HG03175 (cell line): ENCODE measurements at regions not wholly inside any gene's neighbourhood (a gene's known extent, or its start where the extent isn't known, plus 50 kb on each side); places are given as distances from the start of the nearest gene placed in this dataset.
"Not testable (repeated sequence)": the region's sequence is repeated elsewhere in the genome, so short reads cannot be mapped to it uniquely, and the experiment has no call there.

Experiments used
- ATAC-seq: cut with Tn5 transposase; IDR thresholded peaks from one replicate; pipeline ENCODE4 v1.9.1; 2021; ENCODE audit warnings: mild to moderate bottlenecking, moderate library complexity; ENCODE audit not compliant: unreplicated experiment

DNA sequence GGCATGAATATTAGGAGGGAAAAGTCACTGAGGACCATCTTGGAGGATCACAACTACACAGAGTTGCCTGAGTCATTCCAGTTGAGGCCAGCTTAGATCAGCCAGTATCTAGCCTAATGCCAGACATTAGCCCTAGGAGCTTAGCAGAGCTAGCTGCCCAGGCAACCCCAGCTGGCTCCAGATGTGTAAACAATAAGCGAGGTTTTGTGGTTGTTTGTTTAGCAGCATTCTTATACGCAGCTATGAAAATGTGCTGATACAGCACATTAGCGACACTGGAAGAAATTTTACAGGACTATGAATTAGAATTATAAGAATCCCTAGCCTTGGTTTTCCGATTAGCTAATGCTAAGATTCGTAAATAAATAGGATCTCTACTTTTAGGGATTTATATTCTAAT is 59.3 kb downstream of the BTBD3 start:
- no peak for ATAC-seq

- no peak for ATAC-seq
These were observed 60.8 kb downstream of the BTBD3 start for GRCh38 chr20:11978496-11978895.

DNA sequence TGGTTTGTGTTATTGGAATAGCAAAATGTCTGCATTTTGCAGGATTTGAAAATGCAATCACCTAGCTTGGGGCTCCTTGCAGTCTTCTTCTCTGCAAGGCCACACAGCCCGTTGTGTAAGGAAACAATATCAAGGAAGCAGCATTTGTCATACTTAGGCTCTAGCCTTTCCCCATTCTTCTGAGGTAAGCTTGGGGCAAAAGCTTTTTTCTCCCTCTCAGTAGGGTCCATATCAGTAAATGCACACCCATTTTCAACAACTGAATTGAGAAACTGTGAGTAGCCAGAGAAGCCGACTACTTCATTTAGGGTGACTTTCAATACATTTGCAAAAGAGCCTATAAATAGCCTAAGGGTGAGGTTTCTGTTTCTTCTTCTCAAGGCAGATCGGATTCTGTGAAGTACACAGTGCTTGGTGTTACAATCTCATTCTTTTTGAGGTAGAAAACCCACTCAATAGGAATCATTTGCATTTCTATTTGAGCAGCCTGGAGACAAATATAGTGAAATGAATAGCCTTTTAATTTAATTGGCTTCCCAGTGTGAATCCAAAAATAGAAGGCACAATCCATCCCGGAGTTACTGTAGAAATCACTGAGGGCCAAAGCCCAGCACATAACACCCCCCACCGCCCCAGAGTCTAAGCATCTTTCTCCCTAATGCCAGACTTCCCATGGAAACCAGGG is 61.8 kb downstream of the BTBD3 start:
- no peak for ATAC-seq

DNA sequence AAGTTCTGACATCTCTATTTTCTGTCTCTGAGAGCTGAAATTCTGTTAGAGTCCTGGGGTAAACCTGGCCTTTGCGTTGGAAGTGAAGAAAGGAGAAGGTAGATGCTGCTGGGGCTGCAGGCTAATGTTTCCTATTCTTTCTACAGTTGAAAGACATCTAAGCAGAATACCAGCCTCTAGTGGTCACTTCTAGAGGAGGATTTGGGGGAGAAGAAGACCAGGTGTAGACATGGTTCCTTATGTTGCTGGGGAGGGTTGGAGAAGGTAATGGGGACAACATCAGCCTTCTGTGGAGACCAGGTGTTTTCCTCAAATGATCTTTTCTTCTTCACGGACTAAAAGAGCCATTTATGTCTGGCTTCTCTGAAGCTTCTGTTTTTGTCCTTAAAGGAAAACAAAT is 62.6 kb downstream of the BTBD3 start:
- ATAC-seq, result no peak

GRCh38 chr20:11981366-11981947 is 63.8 kb downstream of the BTBD3 start:
- no peak for ATAC-seq

DNA sequence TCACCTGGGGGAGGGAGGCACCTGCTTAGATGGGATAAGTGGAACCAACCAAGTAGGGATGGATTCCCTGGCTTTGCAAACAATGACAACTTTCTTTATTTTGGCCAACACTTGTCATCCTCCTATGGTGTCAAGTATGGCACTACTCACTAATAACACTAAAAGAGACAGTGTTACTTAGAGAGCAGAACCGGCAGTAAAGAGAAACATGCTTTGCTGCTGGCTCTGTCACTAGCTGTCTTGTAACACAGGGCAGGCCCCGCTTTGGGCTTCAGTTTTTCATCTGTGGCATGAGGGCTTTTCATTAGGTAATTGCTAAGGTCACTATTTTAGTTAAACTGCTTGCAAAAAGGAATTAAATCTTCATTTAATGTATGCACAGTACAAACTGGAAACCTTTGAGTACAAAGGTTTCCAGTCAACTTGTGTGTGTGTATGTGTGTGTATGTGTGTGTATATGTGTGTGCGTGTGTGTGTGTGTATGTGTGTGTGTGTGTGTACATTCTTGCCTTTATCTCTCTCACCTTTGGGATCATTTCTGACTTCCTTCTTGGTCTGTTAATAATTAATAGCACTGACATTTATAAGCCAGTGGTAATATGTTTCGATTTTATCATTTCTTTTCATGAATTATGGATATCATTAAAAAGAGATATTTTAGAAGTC is 64.7 kb downstream of the BTBD3 start:
- ATAC-seq, result no peak

- ATAC-seq, result no peak
These were observed 65.3 kb downstream of the BTBD3 start for GRCh38 chr20:11982955-11983470.

DNA sequence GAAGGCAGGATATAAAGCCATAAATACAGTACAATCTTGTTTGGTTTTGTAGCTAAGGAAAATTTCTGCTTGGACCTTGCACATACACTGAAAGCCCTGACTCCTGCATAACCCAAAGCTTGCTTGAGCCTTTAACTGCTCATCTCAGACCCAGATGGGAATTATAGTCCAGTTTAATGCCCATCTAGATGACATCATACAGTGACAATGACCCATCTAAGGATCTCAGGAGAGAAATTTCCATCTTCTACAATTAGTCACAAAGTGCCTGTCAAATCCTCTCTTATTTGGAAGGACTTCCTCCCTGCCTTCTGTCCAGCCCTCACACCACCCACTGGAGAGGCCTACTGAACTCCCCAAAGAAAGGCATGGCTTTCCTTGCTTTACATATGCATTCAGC is 69.3 kb downstream of the BTBD3 start:
- no peak for ATAC-seq

GRCh38 chr20:11987526-11987925 is 69.8 kb downstream of the BTBD3 start:
- ATAC-seq, result no peak

DNA sequence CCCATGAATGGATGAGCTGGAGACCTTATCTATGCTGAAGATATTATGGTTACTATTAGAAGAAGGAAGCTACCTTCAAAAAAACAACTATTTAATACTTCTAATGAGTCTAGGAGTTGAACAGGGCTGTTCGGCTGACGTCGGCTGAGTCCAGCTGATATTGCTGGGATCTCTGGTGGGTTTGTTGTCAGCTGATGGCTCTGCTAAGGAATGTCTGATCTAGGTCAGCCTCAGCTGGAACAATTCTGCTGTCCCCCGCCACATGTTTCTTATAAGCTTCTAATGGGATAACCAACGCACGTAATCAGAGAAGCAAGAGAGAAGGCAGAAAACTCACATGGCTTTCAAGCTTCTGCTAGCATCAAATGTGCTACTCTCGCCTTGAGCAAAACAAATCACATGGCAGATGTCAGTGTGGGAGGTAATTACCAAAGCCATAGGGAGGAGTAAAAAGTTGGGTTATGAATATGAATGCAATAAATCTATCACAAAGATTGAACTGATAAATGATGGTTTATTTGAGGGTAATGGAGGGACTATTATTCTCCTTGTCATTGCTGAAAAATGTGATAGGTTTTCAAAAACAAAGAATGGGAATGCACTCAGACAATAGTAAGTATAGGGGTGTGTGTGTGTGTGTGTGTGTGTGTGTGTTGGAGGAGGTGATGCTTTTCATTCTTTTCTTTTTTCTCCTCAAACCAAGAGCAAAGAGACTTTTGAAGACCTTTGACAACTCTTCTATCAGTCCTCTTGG is 71.5 kb downstream of the BTBD3 start:
- ATAC-seq, result no peak

- no peak for ATAC-seq
These were observed 74.7 kb downstream of the BTBD3 start for GRCh38 chr20:11992426-11992825.

- ATAC-seq, result no peak
These were observed 76.3 kb downstream of the BTBD3 start for GRCh38 chr20:11993886-11994461.

GRCh38 chr20:11995805-11996567 is 78.3 kb downstream of the BTBD3 start:
- no peak for ATAC-seq

DNA sequence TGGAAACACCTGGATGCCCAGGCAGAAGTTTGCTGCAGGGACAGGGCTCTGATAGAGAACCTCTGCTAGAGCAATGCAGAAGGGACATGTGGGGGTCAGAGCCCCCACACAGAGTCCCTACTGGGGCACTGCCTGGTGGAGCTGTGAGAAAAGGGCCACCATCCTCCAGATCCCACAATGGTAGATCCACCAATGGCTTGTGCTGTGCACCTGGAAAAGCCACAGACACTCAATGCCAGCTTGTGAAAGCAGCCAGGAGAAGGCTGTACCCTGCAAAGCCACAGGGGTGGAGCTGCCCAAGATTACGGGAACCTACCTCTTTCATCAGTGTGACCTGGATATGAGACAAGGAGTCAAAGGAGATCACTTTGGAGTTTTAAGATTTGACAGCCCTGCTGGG is 87.1 kb downstream of the BTBD3 start:
- ATAC-seq, result not testable (repeated sequence)

DNA sequence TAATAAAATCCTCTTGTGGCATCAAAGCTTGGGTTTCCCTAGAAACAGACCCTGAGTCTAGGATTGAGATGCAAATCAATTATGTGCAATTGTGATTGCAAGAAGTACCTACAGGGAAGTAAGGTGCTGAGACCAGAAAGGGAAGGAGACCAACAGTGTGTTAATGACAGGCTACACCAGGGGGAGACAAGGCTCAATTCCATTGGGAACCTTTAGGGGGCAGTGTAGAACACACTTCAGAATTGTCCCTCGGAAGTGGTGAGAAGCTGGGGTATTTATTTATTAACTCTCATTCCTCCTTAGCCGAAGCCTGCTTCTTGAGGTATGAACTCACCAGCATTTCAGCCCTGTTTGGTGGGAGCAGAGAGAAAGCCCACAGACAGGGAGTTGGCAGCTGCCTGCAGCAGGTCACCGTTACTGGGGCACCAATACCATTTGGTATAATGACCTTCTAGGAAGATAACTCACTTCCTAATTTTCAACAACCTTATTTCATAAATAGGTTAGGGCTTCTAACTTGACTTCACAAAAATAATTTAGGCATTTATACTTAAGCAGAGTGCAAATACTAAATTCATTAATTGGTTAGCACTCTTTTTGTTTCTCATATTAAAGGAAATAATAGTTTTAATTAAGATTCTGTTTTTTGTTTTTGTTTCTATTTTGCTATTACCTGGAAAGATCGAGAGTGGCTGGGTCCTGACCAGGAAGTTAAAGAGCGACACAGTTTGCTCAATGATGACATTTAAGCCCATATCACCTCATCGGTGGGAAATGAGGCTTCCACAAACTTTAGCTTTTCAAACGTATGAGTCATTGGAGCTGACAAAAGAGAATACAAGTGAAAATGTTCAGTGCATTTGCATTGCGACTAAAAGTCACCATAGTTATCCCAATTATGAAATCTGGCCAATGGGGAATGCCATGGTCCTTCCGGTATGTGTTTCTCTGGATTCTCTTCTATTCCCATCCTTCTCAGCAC is 94.8 kb downstream of the BTBD3 start:
- no peak for ATAC-seq

GRCh38 chr20:12014276-12014675 is 96.6 kb downstream of the BTBD3 start:
- no peak for ATAC-seq

DNA sequence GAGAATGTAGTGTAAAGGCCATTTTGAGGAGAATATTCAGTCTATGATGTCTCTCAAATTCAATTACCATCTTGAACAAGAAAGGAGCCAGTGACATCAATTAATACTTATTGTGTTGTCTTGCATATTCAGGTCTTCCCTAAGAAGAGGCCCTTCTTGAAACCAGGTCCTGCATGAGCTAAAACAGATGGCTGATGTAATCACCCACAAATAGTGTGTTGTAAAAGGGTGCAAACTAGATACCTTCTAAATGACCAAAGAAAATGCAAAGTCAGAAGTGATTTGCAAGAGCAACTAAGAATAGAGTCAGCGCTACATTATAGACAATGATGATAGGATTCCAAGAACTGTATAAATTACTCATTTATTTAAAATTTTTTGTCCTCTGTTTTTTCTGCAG is 97.0 kb downstream of the BTBD3 start:
- ATAC-seq, result no peak

GRCh38 chr20:12016291-12016690 is 98.6 kb downstream of the BTBD3 start:
- ATAC-seq, result no peak

DNA sequence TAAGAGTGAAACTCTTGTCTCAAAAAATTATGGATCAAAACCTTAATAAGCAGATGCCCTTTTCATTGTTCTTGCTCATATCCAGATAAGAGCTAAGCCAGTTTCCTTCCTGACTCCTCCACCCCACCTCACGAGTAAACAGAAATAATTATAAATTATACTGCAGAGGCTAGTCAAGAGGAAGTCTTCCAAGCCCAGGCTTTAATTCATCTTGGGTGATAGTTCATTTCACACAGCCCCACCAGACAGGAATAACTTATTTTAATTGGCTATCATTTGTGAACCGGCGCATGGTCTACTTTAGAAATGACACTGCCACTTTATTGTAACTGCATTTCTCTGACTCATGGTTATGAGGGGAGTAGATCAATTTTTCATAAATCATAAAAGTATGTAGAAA is 102.0 kb downstream of the BTBD3 start:
- no peak for ATAC-seq
